ENCODE measurements at regions not wholly inside any gene's neighbourhood (a gene's known extent, or its start where the extent isn't known, plus 50 kb on each side); places are given as distances from the start of the nearest gene placed in this dataset.

DNA sequence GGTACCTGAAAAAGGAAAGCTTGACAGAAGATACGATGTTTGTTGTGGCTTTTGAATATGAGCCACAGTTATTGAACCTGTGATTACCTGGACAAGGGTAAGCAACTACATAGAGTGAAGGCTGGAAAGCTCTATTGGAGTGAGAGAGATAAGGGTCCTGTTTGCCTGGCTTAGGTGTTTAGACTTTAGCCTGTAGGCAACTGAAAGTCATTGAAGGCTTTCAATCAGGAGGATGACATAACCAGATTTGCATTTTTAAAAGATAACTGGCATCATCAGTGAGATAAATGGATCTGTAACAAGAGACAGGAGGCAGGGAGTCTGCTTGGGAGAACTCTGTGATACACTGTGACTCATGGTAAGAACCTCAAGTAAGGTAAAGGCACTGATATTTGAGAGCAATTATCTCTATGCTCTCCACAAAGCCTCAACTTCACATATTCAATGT lies 128.9 kb upstream of the SOX5 start:
- DNase-seq (ENCODE audit: low spot score) (no peak), ATAC-seq (no peak)
- POLR2A ChIA-PET, result no interaction called here
- Mint-ChIP-seq H3K9me3 (no peaks in the 10 kb centered on the region), H3K4me3 (no peak overlapping the region), H3K27me3 (ENCODE audit: low read depth) (no peaks in the 10 kb centered on the region), H3K4me1 (peaks cover 17% of the 10 kb centered on the region), H3K27ac (no peak overlapping the region), H3K36me3 (no peaks in the 10 kb centered on the region)
- TF ChIP-seq TP53 (CRISPR knock-in tag; IDR thresholded peaks at IDR 0.05) (no peak), ZNF317 (CRISPR knock-in tag; IDR thresholded peaks at IDR 0.05; ENCODE audit: borderline replicate concordance, low read depth) (no peak), CREB1 (CRISPR knock-in tag; IDR thresholded peaks at IDR 0.05) (no peak), ZNF219 (CRISPR knock-in tag; IDR thresholded peaks at IDR 0.05; ENCODE audit: borderline replicate concordance) (no peak)
- TF ChIP-seq, protein P1, sequence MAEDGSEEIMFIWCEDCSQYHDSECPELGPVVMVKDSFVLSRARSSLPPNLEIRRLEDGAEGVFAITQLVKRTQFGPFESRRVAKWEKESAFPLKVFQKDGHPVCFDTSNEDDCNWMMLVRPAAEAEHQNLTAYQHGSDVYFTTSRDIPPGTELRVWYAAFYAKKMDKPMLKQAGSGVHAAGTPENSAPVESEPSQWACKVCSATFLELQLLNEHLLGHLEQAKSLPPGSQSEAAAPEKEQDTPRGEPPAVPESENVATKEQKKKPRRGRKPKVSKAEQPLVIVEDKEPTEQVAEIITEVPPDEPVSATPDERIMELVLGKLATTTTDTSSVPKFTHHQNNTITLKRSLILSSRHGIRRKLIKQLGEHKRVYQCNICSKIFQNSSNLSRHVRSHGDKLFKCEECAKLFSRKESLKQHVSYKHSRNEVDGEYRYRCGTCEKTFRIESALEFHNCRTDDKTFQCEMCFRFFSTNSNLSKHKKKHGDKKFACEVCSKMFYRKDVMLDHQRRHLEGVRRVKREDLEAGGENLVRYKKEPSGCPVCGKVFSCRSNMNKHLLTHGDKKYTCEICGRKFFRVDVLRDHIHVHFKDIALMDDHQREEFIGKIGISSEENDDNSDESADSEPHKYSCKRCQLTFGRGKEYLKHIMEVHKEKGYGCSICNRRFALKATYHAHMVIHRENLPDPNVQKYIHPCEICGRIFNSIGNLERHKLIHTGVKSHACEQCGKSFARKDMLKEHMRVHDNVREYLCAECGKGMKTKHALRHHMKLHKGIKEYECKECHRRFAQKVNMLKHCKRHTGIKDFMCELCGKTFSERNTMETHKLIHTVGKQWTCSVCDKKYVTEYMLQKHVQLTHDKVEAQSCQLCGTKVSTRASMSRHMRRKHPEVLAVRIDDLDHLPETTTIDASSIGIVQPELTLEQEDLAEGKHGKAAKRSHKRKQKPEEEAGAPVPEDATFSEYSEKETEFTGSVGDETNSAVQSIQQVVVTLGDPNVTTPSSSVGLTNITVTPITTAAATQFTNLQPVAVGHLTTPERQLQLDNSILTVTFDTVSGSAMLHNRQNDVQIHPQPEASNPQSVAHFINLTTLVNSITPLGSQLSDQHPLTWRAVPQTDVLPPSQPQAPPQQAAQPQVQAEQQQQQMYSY (CRISPR knock-in tag; IDR thresholded peaks at IDR 0.05), result no peak
- TF ChIP-seq, protein P2, sequence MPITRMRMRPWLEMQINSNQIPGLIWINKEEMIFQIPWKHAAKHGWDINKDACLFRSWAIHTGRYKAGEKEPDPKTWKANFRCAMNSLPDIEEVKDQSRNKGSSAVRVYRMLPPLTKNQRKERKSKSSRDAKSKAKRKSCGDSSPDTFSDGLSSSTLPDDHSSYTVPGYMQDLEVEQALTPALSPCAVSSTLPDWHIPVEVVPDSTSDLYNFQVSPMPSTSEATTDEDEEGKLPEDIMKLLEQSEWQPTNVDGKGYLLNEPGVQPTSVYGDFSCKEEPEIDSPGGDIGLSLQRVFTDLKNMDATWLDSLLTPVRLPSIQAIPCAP (CRISPR knock-in tag; IDR thresholded peaks at IDR 0.05), result no peak
- TF ChIP-seq, protein P3, sequence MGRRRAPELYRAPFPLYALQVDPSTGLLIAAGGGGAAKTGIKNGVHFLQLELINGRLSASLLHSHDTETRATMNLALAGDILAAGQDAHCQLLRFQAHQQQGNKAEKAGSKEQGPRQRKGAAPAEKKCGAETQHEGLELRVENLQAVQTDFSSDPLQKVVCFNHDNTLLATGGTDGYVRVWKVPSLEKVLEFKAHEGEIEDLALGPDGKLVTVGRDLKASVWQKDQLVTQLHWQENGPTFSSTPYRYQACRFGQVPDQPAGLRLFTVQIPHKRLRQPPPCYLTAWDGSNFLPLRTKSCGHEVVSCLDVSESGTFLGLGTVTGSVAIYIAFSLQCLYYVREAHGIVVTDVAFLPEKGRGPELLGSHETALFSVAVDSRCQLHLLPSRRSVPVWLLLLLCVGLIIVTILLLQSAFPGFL (CRISPR knock-in tag; IDR thresholded peaks at IDR 0.05; ENCODE audit: borderline replicate concordance), result no peak
- CTCF ChIA-PET, result no interaction called here

DNA sequence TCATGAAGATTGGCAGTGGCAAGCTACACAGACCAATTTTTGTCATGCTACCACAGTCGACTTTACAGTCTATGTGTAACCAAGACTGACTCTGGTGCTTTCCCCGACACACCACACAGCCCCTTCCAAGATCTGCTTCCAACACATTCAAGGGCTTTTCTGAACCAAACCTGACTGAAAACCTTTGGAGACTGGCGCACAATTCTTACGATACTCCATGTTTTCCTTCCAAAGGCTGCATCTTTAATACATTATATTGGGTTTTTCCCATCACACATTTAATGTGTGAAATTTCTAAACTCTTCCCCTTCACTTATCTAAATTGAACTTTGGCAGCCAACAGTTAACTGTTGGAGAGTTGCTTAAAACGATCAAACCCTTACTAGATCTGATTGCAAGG lies 127.7 kb upstream of the SOX5 start:
- ChIA-PET CTCF (no interaction called here), POLR2A (interaction anchor here (0.7 kb wide), 1 partner anchor 701 kb away, joined by 4 read pairs; no protein-coding TSS in a partner anchor)
- no peak overlapping the region for H3K4me3 Mint-ChIP-seq
- H3K4me1 Mint-ChIP-seq, result peaks cover 17% of the 10 kb centered on the region
- no peaks in the 10 kb centered on the region for H3K36me3 Mint-ChIP-seq
- DNase-seq (ENCODE audit: low spot score) (no peak), ATAC-seq (no peak)
- H3K27ac Mint-ChIP-seq, result no peak overlapping the region
- no peaks in the 10 kb centered on the region for H3K27me3 Mint-ChIP-seq (ENCODE audit: low read depth)
- H3K9me3 Mint-ChIP-seq, result no peaks in the 10 kb centered on the region
- TF ChIP-seq, protein P1 (CRISPR knock-in tag; IDR thresholded peaks at IDR 0.05), result no peak
- TF ChIP-seq, protein P4, sequence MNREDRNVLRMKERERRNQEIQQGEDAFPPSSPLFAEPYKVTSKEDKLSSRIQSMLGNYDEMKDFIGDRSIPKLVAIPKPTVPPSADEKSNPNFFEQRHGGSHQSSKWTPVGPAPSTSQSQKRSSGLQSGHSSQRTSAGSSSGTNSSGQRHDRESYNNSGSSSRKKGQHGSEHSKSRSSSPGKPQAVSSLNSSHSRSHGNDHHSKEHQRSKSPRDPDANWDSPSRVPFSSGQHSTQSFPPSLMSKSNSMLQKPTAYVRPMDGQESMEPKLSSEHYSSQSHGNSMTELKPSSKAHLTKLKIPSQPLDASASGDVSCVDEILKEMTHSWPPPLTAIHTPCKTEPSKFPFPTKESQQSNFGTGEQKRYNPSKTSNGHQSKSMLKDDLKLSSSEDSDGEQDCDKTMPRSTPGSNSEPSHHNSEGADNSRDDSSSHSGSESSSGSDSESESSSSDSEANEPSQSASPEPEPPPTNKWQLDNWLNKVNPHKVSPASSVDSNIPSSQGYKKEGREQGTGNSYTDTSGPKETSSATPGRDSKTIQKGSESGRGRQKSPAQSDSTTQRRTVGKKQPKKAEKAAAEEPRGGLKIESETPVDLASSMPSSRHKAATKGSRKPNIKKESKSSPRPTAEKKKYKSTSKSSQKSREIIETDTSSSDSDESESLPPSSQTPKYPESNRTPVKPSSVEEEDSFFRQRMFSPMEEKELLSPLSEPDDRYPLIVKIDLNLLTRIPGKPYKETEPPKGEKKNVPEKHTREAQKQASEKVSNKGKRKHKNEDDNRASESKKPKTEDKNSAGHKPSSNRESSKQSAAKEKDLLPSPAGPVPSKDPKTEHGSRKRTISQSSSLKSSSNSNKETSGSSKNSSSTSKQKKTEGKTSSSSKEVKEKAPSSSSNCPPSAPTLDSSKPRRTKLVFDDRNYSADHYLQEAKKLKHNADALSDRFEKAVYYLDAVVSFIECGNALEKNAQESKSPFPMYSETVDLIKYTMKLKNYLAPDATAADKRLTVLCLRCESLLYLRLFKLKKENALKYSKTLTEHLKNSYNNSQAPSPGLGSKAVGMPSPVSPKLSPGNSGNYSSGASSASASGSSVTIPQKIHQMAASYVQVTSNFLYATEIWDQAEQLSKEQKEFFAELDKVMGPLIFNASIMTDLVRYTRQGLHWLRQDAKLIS (CRISPR knock-in tag; IDR thresholded peaks at IDR 0.05; ENCODE audit: borderline replicate concordance), result no peak
- TF ChIP-seq FOXK1 (CRISPR knock-in tag; IDR thresholded peaks at IDR 0.05) (no peak), GABPB1 (CRISPR knock-in tag; IDR thresholded peaks at IDR 0.05) (no peak), IRF2 (CRISPR knock-in tag; IDR thresholded peaks at IDR 0.05; ENCODE audit: borderline replicate concordance, low read depth) (no peak), FOXJ3 (CRISPR knock-in tag; IDR thresholded peaks at IDR 0.05; ENCODE audit: borderline replicate concordance) (no peak)
- TF ChIP-seq, protein P5, sequence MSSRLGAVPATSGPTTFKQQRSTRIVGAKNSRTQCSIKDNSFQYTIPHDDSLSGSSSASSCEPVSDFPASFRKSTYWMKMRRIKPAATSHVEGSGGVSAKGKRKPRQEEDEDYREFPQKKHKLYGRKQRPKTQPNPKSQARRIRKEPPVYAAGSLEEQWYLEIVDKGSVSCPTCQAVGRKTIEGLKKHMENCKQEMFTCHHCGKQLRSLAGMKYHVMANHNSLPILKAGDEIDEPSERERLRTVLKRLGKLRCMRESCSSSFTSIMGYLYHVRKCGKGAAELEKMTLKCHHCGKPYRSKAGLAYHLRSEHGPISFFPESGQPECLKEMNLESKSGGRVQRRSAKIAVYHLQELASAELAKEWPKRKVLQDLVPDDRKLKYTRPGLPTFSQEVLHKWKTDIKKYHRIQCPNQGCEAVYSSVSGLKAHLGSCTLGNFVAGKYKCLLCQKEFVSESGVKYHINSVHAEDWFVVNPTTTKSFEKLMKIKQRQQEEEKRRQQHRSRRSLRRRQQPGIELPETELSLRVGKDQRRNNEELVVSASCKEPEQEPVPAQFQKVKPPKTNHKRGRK (CRISPR knock-in tag; IDR thresholded peaks at IDR 0.05; ENCODE audit: borderline replicate concordance), result no peak
- TF ChIP-seq, protein P6, sequence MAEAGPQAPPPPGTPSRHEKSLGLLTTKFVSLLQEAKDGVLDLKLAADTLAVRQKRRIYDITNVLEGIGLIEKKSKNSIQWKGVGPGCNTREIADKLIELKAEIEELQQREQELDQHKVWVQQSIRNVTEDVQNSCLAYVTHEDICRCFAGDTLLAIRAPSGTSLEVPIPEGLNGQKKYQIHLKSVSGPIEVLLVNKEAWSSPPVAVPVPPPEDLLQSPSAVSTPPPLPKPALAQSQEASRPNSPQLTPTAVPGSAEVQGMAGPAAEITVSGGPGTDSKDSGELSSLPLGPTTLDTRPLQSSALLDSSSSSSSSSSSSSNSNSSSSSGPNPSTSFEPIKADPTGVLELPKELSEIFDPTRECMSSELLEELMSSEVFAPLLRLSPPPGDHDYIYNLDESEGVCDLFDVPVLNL (CRISPR knock-in tag; IDR thresholded peaks at IDR 0.05; ENCODE audit: borderline replicate concordance, low read depth), result no peak

Measured in WTC11 (cell line).